ENCODE measurements at regions not wholly inside any gene's neighbourhood (a gene's known extent, or its start where the extent isn't known, plus 50 kb on each side); places are given as distances from the start of the nearest gene placed in this dataset.

- TF ChIP-seq, protein P1, sequence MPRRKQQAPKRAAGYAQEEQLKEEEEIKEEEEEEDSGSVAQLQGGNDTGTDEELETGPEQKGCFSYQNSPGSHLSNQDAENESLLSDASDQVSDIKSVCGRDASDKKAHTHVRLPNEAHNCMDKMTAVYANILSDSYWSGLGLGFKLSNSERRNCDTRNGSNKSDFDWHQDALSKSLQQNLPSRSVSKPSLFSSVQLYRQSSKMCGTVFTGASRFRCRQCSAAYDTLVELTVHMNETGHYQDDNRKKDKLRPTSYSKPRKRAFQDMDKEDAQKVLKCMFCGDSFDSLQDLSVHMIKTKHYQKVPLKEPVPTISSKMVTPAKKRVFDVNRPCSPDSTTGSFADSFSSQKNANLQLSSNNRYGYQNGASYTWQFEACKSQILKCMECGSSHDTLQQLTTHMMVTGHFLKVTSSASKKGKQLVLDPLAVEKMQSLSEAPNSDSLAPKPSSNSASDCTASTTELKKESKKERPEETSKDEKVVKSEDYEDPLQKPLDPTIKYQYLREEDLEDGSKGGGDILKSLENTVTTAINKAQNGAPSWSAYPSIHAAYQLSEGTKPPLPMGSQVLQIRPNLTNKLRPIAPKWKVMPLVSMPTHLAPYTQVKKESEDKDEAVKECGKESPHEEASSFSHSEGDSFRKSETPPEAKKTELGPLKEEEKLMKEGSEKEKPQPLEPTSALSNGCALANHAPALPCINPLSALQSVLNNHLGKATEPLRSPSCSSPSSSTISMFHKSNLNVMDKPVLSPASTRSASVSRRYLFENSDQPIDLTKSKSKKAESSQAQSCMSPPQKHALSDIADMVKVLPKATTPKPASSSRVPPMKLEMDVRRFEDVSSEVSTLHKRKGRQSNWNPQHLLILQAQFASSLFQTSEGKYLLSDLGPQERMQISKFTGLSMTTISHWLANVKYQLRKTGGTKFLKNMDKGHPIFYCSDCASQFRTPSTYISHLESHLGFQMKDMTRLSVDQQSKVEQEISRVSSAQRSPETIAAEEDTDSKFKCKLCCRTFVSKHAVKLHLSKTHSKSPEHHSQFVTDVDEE (CRISPR knock-in tag; IDR thresholded peaks at IDR 0.05): no peak
- TF ChIP-seq ARNTL (CRISPR knock-in tag; IDR thresholded peaks at IDR 0.05; ENCODE audit: borderline replicate concordance, low read depth) (no peak), SNAI2 (CRISPR knock-in tag; IDR thresholded peaks at IDR 0.05) (no peak), ZC3H10 (CRISPR knock-in tag; IDR thresholded peaks at IDR 0.05) (no peak), ZFP3 (CRISPR knock-in tag; IDR thresholded peaks at IDR 0.05) (no peak), TOX (CRISPR knock-in tag; IDR thresholded peaks at IDR 0.05; ENCODE audit: borderline replicate concordance) (no peak), CSDC2 (CRISPR knock-in tag; IDR thresholded peaks at IDR 0.05) (no peak), BACH2 (CRISPR knock-in tag; IDR thresholded peaks at IDR 0.05; ENCODE audit: borderline replicate concordance) (no peak), OSR1 (CRISPR knock-in tag; IDR thresholded peaks at IDR 0.05) (no peak)
- TF ChIP-seq, protein P2, sequence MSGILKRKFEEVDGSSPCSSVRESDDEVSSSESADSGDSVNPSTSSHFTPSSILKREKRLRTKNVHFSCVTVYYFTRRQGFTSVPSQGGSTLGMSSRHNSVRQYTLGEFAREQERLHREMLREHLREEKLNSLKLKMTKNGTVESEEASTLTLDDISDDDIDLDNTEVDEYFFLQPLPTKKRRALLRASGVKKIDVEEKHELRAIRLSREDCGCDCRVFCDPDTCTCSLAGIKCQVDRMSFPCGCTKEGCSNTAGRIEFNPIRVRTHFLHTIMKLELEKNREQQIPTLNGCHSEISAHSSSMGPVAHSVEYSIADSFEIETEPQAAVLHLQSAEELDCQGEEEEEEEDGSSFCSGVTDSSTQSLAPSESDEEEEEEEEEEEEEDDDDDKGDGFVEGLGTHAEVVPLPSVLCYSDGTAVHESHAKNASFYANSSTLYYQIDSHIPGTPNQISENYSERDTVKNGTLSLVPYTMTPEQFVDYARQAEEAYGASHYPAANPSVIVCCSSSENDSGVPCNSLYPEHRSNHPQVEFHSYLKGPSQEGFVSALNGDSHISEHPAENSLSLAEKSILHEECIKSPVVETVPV (CRISPR knock-in tag; IDR thresholded peaks at IDR 0.05): no peak
Measured at GRCh38 chr6:50202766-50203165, 153.0 kb upstream of the DEFB112 start.

All from SK-N-SH treated with all-trans-retinoic acid at 6 μM for 48 hours (cell line).